ENCODE measurements at regions not wholly inside any gene's neighbourhood (a gene's known extent, or its start where the extent isn't known, plus 50 kb on each side); places are given as distances from the start of the nearest gene placed in this dataset.

GRCh38 chr11:30811226-30811755 lies 225.1 kb upstream of the MPPED2 start:
- DNase-seq: no peak

- DNase-seq: no peak
Observed at GRCh38 chr11:30810116-30810515, 224.0 kb upstream of the MPPED2 start.

GRCh38 chr11:30801357-30801756 lies 215.2 kb upstream of the MPPED2 start:
- DNase-seq: no peak

- DNase-seq: no peak
Observed at GRCh38 chr11:30800904-30801303, 214.8 kb upstream of the MPPED2 start.

- no peak for DNase-seq
Observed at GRCh38 chr11:30798547-30799236, 212.5 kb upstream of the MPPED2 start.

GRCh38 chr11:30789270-30789669 lies 203.1 kb upstream of the MPPED2 start:
- DNase-seq: peak in 1 of 3 donors; percentile 57

- DNase-seq: no peak
Observed at GRCh38 chr11:30788849-30789248, 202.7 kb upstream of the MPPED2 start.

- peak in 2 of 3 donors; percentile 20 to 24 for DNase-seq
Observed at GRCh38 chr11:30786256-30787110, 200.3 kb upstream of the MPPED2 start.

GRCh38 chr11:30778596-30778995 lies 192.4 kb upstream of the MPPED2 start:
- DNase-seq: no peak

- DNase-seq: no peak
Observed at GRCh38 chr11:30775233-30775522, 189.0 kb upstream of the MPPED2 start.

- DNase-seq: no peak
Observed at GRCh38 chr11:30774496-30775232, 188.5 kb upstream of the MPPED2 start.

GRCh38 chr11:30772908-30773307 lies 186.8 kb upstream of the MPPED2 start:
- DNase-seq: no peak

GRCh38 chr11:30763951-30764350 lies 177.8 kb upstream of the MPPED2 start:
- DNase-seq: no peak

GRCh38 chr11:30762188-30762587 lies 176.0 kb upstream of the MPPED2 start:
- no peak for DNase-seq

- DNase-seq: no peak
Observed at GRCh38 chr11:30760345-30760744, 174.2 kb upstream of the MPPED2 start.

GRCh38 chr11:30758946-30759504 lies 172.9 kb upstream of the MPPED2 start:
- DNase-seq: no peak

GRCh38 chr11:30758518-30758917 lies 172.4 kb upstream of the MPPED2 start:
- no peak for DNase-seq

- DNase-seq: no peak
Observed at GRCh38 chr11:30758012-30758411, 171.9 kb upstream of the MPPED2 start.

GRCh38 chr11:30753994-30754393 lies 167.8 kb upstream of the MPPED2 start:
- no peak for DNase-seq

- no peak for DNase-seq
Observed at GRCh38 chr11:30753504-30753903, 167.4 kb upstream of the MPPED2 start.

GRCh38 chr11:30749268-30749667 lies 163.1 kb upstream of the MPPED2 start:
- no peak for DNase-seq

- peak in 2 of 3 donors; percentile 41 to 65 for DNase-seq
Observed at GRCh38 chr11:30741039-30741550, 154.9 kb upstream of the MPPED2 start.

Data from muscle of back (tissue), 3 donors.